ENCODE measurements at regions not wholly inside any gene's neighbourhood (a gene's known extent, or its start where the extent isn't known, plus 50 kb on each side); places are given as distances from the start of the nearest gene placed in this dataset.
A peak's percentile ranks its signal among the peaks of the same experiment; 100 is the strongest.

GRCh38 chr10:31754803-31755624, 173.6 kb downstream of the ARHGAP12 start:
- no peaks in the 10 kb centered on the region for H3K27me3 Mint-ChIP-seq
- CTCF ChIA-PET, result no interaction called here
- H3K9me3 Mint-ChIP-seq, result no peaks in the 10 kb centered on the region
- H3K4me1 Mint-ChIP-seq, result peaks cover 14% of the 10 kb centered on the region
- H3K36me3 Mint-ChIP-seq (ENCODE audit: low read depth), result peaks cover 3% of the 10 kb centered on the region
- H3K27ac Mint-ChIP-seq, result no peak overlapping the region
- H3K4me3 Mint-ChIP-seq, result no peak overlapping the region
- DNase-seq, result no peak
- POLR2A ChIA-PET, result interaction anchor here (0.6 kb wide), 1 partner anchor 711 kb away, joined by 3 read pairs; no protein-coding TSS in a partner anchor

- CTCF ChIA-PET, result no interaction called here
Observed at GRCh38 chr10:31753681-31754080, 174.9 kb downstream of the ARHGAP12 start.

GRCh38 chr10:31752170-31752569, 176.5 kb downstream of the ARHGAP12 start:
- no peak for DNase-seq
- H3K9me3 Mint-ChIP-seq, result no peaks in the 10 kb centered on the region
- H3K4me3 Mint-ChIP-seq, result no peak overlapping the region
- no peak overlapping the region for H3K27ac Mint-ChIP-seq
- POLR2A ChIA-PET, result interaction anchor here (0.9 kb wide), 1 partner anchor 8 kb away, joined by 3 read pairs; no protein-coding TSS in a partner anchor
- CTCF ChIA-PET, result no interaction called here
- peaks cover 9% of the 10 kb centered on the region for H3K4me1 Mint-ChIP-seq
- H3K36me3 Mint-ChIP-seq (ENCODE audit: low read depth), result no peaks in the 10 kb centered on the region
- no peaks in the 10 kb centered on the region for H3K27me3 Mint-ChIP-seq

More at GRCh38 chr10:31753681-31754080, 174.9 kb downstream of the ARHGAP12 start:
- DNase-seq, result no peak
- no peaks in the 10 kb centered on the region for H3K36me3 Mint-ChIP-seq (ENCODE audit: low read depth)
- no peak overlapping the region for H3K27ac Mint-ChIP-seq
- POLR2A ChIA-PET, result no interaction called here
- H3K4me1 Mint-ChIP-seq, result peaks cover 9% of the 10 kb centered on the region
- H3K4me3 Mint-ChIP-seq, result no peak overlapping the region
- no peaks in the 10 kb centered on the region for H3K27me3 Mint-ChIP-seq
- H3K9me3 Mint-ChIP-seq, result no peaks in the 10 kb centered on the region

- POLR2A ChIA-PET, result interaction anchor here (0.9 kb wide), 1 partner anchor 8 kb away, joined by 3 read pairs; no protein-coding TSS in a partner anchor
- no peak for DNase-seq
- Mint-ChIP-seq H3K27me3 (no peaks in the 10 kb centered on the region), H3K4me3 (no peak overlapping the region), H3K9me3 (no peaks in the 10 kb centered on the region), H3K27ac (no peak overlapping the region), H3K4me1 (peaks cover 12% of the 10 kb centered on the region), H3K36me3 (ENCODE audit: low read depth) (no peaks in the 10 kb centered on the region)
- CTCF ChIA-PET, result no interaction called here
Observed at GRCh38 chr10:31751738-31752080, 176.9 kb downstream of the ARHGAP12 start.

- ChIA-PET POLR2A (interaction anchor here (0.9 to 1.1 kb wide), 2 partner anchors 9 to 44 kb away, joined by 3 read pairs; no protein-coding TSS in a partner anchor), CTCF (no interaction called here)
- DNase-seq, result no peak
- H3K4me3 Mint-ChIP-seq, result no peak overlapping the region
- no peak overlapping the region for H3K27ac Mint-ChIP-seq
- peaks cover 13% of the 10 kb centered on the region for H3K4me1 Mint-ChIP-seq
- no peaks in the 10 kb centered on the region for H3K27me3 Mint-ChIP-seq
- H3K36me3 Mint-ChIP-seq (ENCODE audit: low read depth), result no peaks in the 10 kb centered on the region
- H3K9me3 Mint-ChIP-seq, result no peaks in the 10 kb centered on the region
Observed at GRCh38 chr10:31751051-31751737, 177.4 kb downstream of the ARHGAP12 start.

- ChIA-PET POLR2A (interaction anchor here (1.1 to 1.3 kb wide), 2 partner anchors 10 to 43 kb away, joined by 3 to 7 read pairs; no protein-coding TSS in a partner anchor), CTCF (no interaction called here)
- H3K4me3 Mint-ChIP-seq, result no peak overlapping the region
- H3K9me3 Mint-ChIP-seq, result no peaks in the 10 kb centered on the region
- H3K4me1 Mint-ChIP-seq, result peaks cover 23% of the 10 kb centered on the region
- no peak for DNase-seq
- H3K27me3 Mint-ChIP-seq, result no peaks in the 10 kb centered on the region
- H3K27ac Mint-ChIP-seq, result no peak overlapping the region
- no peaks in the 10 kb centered on the region for H3K36me3 Mint-ChIP-seq (ENCODE audit: low read depth)
Observed at GRCh38 chr10:31749981-31750840, 178.4 kb downstream of the ARHGAP12 start.

GRCh38 chr10:31749301-31749700, 179.3 kb downstream of the ARHGAP12 start:
- no peak for DNase-seq
- H3K4me1 Mint-ChIP-seq, result peaks cover 31% of the 10 kb centered on the region
- H3K27me3 Mint-ChIP-seq, result no peaks in the 10 kb centered on the region
- no peaks in the 10 kb centered on the region for H3K9me3 Mint-ChIP-seq
- CTCF ChIA-PET, result no interaction called here
- no peaks in the 10 kb centered on the region for H3K36me3 Mint-ChIP-seq (ENCODE audit: low read depth)
- H3K4me3 Mint-ChIP-seq, result no peak overlapping the region
- no peak overlapping the region for H3K27ac Mint-ChIP-seq
- POLR2A ChIA-PET, result interaction anchor here (1.3 kb wide), 1 partner anchor 11 kb away, joined by 7 read pairs; no protein-coding TSS in a partner anchor

GRCh38 chr10:31745612-31746376, 182.8 kb downstream of the ARHGAP12 start:
- Mint-ChIP-seq H3K27me3 (no peaks in the 10 kb centered on the region), H3K4me3 (no peak overlapping the region)

GRCh38 chr10:31744025-31744424, 184.6 kb downstream of the ARHGAP12 start:
- ChIA-PET CTCF (no interaction called here), POLR2A (interaction anchor here (3.4 to 3.5 kb wide), 2 partner anchors 13 to 17 kb away, joined by 11 to 31 read pairs; no protein-coding TSS in a partner anchor)
- H3K36me3 Mint-ChIP-seq (ENCODE audit: low read depth), result peaks cover 3% of the 10 kb centered on the region
- H3K27ac Mint-ChIP-seq, result no peak overlapping the region
- H3K9me3 Mint-ChIP-seq, result peaks cover 8% of the 10 kb centered on the region
- no peak overlapping the region for H3K4me3 Mint-ChIP-seq
- no peaks in the 10 kb centered on the region for H3K27me3 Mint-ChIP-seq
- no peak for DNase-seq
- H3K4me1 Mint-ChIP-seq, result peaks cover 22% of the 10 kb centered on the region

More at GRCh38 chr10:31745612-31746376, 182.8 kb downstream of the ARHGAP12 start:
- peak overlapping the region; percentile 74 for H3K27ac Mint-ChIP-seq
- H3K9me3 Mint-ChIP-seq, result peaks cover 8% of the 10 kb centered on the region
- CTCF ChIA-PET, result interaction anchor here (1.2 to 1.9 kb wide), 4 partner anchors 11 to 714 kb away, joined by 3 to 8 read pairs (median 4); partner anchors contain the start of gene ZNF438
- peaks cover 3% of the 10 kb centered on the region for H3K36me3 Mint-ChIP-seq (ENCODE audit: low read depth)
- H3K4me1 Mint-ChIP-seq, result peaks cover 22% of the 10 kb centered on the region
- peak; percentile 64 for DNase-seq
- POLR2A ChIA-PET, result interaction anchor here (0.9 to 3.5 kb wide), 8 partner anchors 11 to 1042 kb away, joined by 3 to 31 read pairs (median 3); partner anchors contain the start of genes KIF5B and ZNF438

GRCh38 chr10:31742255-31742654, 186.4 kb downstream of the ARHGAP12 start:
- H3K27me3 Mint-ChIP-seq, result no peaks in the 10 kb centered on the region
- no peak for DNase-seq
- POLR2A ChIA-PET, result no interaction called here
- H3K36me3 Mint-ChIP-seq (ENCODE audit: low read depth), result peaks cover 3% of the 10 kb centered on the region
- H3K4me3 Mint-ChIP-seq, result no peak overlapping the region
- H3K4me1 Mint-ChIP-seq, result peaks cover 22% of the 10 kb centered on the region
- H3K27ac Mint-ChIP-seq, result no peak overlapping the region
- CTCF ChIA-PET, result no interaction called here
- peaks cover 8% of the 10 kb centered on the region for H3K9me3 Mint-ChIP-seq

- Mint-ChIP-seq H3K4me1 (peaks cover 18% of the 10 kb centered on the region), H3K36me3 (ENCODE audit: low read depth) (peaks cover 3% of the 10 kb centered on the region), H3K27ac (no peak overlapping the region), H3K27me3 (peaks cover 4% of the 10 kb centered on the region), H3K9me3 (peaks cover 13% of the 10 kb centered on the region), H3K4me3 (no peak overlapping the region)
- CTCF ChIA-PET, result no interaction called here
- DNase-seq, result no peak
- POLR2A ChIA-PET, result no interaction called here
Observed at GRCh38 chr10:31741473-31741872, 187.2 kb downstream of the ARHGAP12 start.

GRCh38 chr10:31739711-31740110, 188.9 kb downstream of the ARHGAP12 start:
- H3K4me1 Mint-ChIP-seq, result peaks cover 3% of the 10 kb centered on the region
- peaks cover 5% of the 10 kb centered on the region for H3K36me3 Mint-ChIP-seq (ENCODE audit: low read depth)
- no peak overlapping the region for H3K27ac Mint-ChIP-seq
- ChIA-PET POLR2A (interaction anchor here (1.1 kb wide), 1 partner anchor 21 kb away, joined by 3 read pairs; no protein-coding TSS in a partner anchor), CTCF (no interaction called here)
- peaks cover 15% of the 10 kb centered on the region for H3K9me3 Mint-ChIP-seq
- peaks cover 6% of the 10 kb centered on the region for H3K27me3 Mint-ChIP-seq
- H3K4me3 Mint-ChIP-seq, result no peak overlapping the region
- DNase-seq, result no peak
